HG03066 (cell line): ENCODE measurements at regions not wholly inside any gene's neighbourhood (a gene's known extent, or its start where the extent isn't known, plus 50 kb on each side); places are given as distances from the start of the nearest gene placed in this dataset.

Experiments used
- ATAC-seq: cut with Tn5 transposase; IDR thresholded peaks from one replicate; pipeline ENCODE4 v1.9.1; 2021; ENCODE audit warnings: low read depth; ENCODE audit not compliant: unreplicated experiment

DNA sequence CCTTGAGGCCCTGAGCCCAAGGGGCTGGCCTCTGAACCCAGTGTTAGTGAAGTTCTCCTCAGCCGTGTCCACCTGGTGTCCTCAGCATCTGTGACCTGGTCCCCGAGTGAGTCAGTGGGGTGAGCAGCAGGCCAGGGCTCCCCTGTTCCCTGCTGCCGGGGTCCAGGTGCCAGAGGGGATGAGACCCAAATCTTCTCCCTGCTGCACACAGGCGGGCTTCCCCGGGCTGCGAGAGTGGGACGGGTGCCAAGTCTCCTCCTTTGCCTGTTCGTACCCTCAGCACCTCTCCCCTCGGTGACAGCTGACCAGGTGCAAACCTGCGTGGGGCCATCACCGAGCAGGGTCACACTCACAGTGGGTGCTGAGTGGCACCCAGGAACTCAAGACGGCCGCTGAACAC, 514.5 kb downstream of the TBC1D22A start:
- no peak for ATAC-seq

GRCh38 chr22:47276450-47276820, 514.0 kb downstream of the TBC1D22A start:
- no peak for ATAC-seq

DNA sequence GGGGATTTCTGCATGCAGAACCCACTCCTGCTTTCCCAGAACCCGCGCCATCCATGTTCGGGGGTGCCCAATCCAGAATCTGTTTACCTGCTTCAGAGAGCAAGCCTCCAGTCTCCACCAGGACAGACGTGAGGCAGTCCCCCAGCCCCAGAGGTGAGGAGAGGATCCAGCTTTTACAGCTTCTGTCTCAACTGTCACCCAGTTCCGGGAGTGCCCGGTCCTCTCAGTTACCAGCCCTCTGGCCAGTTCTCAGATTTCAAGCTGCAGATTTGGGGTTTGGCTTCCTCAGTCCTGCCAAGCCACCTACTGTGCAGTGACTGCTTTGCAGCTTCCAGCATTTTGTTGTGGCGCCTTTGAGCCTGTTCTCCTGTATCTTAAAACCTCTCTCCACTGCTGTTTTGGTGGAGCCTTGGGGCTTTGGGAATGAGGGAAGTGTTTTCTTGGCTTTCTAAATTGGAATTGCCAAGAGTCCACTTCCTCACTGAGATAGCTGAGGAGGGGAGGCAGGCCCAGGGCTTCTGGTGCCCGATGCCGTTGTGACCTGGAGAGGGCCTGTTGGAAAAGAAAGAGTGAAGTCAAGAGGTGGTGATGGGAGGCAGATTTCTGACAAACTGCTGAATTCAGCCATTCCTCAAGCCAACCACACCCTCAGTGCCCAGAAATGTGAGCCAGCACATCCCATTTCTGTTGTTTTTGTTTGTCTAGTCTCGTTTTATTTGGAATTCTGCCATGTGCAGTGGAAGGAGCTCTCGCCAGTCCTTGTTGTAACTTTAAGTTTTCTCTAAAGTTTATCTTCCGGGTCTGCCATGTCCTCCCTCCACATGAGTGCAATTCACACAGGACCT, 513.4 kb downstream of the TBC1D22A start:
- ATAC-seq = no peak

- no peak for ATAC-seq
Observed at GRCh38 chr22:47274196-47274595, 511.7 kb downstream of the TBC1D22A start.

DNA sequence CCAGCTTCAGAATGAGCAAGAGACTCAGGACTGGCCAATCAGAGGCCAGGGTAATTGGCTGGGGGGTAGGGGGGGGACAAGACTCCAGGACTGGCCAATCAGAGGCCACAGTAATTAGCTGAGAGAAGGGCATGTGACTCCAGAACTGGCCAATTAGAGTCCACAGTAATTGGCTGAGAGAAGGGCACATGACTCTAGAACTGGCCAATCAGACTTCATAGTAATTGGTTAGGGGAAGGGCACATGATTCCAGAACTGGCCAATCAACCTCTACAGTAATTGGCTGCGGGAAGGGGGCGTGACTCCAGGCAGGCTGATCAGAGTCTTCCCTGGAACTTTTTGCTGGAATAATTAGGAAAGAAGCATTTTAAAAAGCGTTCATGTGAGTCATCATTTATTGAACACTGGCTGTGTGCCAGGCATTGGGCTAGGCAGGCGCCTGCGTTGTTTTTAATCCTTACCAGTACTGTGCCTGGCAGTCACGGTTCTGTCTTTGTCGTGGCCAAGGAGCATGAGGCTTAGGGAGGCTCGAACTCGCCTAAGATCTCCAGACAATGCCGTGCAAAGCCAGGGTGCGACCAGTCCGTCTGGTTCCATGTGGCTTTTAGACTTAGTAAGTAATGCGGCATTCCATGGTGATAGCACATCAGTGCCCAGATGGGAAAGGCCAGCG, 508.1 kb downstream of the TBC1D22A start:
- ATAC-seq = no peak

GRCh38 chr22:47269516-47270088, 507.2 kb downstream of the TBC1D22A start:
- no peak for ATAC-seq

DNA sequence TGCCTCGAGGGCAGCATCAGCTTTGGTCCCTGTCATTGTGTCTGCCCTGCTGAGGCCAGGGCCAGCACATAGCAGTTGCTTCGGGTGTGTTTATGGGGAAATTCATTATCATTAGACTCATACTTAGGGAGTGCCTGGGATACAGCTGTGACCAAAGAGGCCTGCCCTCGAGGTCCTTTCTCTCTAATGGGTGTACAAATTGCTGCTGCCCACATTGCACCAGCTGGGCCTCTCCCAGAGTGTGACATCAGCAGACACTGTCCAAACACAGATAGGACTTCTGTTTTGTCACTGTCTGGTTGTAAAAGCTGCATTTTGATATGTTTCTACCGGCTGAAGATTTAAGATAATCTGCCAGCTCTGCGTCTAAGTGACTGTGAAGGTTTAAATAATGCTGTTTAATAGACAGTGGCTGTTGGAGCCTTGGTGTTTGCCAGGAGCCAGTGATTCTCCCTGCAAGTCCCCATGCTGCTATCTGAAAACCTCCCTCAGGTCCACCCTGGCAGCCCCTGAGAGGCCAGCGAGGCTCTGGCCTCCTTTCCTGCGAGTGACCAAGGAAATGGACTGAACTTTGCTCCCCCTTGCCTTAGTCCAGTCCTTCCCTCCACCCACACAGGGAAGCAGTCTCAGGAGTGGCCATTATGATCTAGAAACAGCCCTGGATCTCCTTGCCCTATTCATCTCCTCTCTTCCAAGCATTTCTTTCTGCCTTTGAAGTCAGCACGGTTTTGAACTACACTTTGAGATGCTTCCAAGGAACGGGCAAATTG, 505.2 kb downstream of the TBC1D22A start:
- no peak for ATAC-seq

DNA sequence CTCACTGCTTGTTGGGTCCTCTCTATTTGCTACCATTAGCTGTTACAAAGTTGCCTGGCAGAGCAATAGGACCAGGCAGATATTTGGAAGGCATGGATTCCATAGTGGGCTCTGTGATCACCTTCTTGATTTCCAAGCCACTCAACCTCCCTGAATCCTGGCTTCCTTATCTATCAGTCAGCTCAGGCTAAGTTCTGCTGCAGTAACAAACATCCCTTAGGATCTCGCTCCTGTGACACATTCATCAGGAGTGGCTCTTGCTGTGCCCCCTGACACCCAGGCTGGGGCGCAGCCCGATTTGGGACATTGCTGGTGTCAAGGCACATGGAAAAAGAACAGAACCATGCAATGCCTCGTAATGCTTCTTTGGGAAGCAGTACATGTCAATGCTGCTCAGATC, 503.9 kb downstream of the TBC1D22A start:
- no peak for ATAC-seq

- ATAC-seq = no peak
Observed at GRCh38 chr22:47260551-47260950, 498.1 kb downstream of the TBC1D22A start.

GRCh38 chr22:47259990-47260389, 497.5 kb downstream of the TBC1D22A start:
- ATAC-seq = no peak

GRCh38 chr22:47259049-47259448, 496.6 kb downstream of the TBC1D22A start:
- no peak for ATAC-seq

GRCh38 chr22:47257976-47258375, 495.5 kb downstream of the TBC1D22A start:
- no peak for ATAC-seq

- no peak for ATAC-seq
Observed at GRCh38 chr22:47257566-47257965, 495.1 kb downstream of the TBC1D22A start.

DNA sequence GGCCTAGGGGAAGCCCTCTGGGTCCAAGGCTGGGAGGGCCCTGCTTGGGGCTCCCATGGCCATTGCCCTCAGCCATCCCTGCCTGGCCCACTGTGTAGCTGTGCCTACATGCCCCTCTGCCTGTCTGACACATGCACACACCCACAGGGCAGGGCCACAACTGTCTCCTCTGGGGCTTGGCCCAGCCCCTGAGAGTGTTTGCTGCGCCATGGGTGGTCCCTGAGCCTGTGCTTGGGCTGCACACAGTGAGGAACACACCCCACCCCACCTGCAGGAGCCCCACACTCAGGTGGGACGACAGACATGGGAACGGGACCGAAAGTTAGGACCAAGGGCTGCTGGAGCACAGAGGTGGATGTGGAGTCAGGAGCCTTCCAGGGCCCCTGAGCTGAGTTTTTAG, 489.5 kb downstream of the TBC1D22A start:
- no peak for ATAC-seq

GRCh38 chr22:47250995-47251765, 488.7 kb downstream of the TBC1D22A start:
- ATAC-seq = no peak

DNA sequence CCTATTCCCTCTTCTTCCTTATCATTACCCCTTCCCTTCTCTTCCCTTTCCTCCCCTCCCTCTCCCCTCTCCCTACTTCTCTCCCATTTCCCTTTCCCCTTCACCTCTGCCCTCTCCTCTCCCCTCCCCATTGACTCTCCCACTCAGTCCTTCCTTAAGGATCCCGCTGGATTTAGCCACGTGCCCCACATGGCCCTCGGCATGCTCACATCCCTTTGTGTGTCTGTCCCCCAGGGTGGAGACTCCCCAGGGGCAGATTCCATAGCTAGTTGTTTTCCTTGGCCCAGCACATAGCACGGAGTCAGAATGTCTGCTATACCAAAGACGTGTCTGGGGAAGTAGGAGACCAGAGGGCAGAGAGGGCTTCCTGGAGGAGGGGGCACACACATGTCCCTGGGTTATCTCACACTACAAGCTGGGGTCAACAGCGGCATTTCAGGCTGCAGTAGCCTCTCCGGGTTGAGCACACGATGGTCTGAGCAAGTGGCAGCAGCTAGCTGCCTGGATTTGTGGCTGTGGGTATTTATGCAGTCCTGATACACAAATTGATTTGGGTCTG, 487.0 kb downstream of the TBC1D22A start:
- ATAC-seq = no peak

- no peak for ATAC-seq
Observed at GRCh38 chr22:47248925-47249324, 486.5 kb downstream of the TBC1D22A start.

GRCh38 chr22:47247579-47248240, 485.3 kb downstream of the TBC1D22A start:
- no peak for ATAC-seq

- ATAC-seq = no peak
Observed at GRCh38 chr22:47245786-47246185, 483.3 kb downstream of the TBC1D22A start.
